ENCODE measurements at regions not wholly inside any gene's neighbourhood (a gene's known extent, or its start where the extent isn't known, plus 50 kb on each side); places are given as distances from the start of the nearest gene placed in this dataset.

- TF ChIP-seq TCF4 (CRISPR knock-in tag; IDR thresholded peaks at IDR 0.05; ENCODE audit: borderline replicate concordance) (no peak), ARNTL (CRISPR knock-in tag; IDR thresholded peaks at IDR 0.05; ENCODE audit: borderline replicate concordance, low read depth) (no peak), TOX (CRISPR knock-in tag; IDR thresholded peaks at IDR 0.05; ENCODE audit: borderline replicate concordance) (no peak), BACH2 (CRISPR knock-in tag; IDR thresholded peaks at IDR 0.05; ENCODE audit: borderline replicate concordance) (no peak), ZNF8 (CRISPR knock-in tag; IDR thresholded peaks at IDR 0.05) (no peak)
- TF ChIP-seq, protein P1, sequence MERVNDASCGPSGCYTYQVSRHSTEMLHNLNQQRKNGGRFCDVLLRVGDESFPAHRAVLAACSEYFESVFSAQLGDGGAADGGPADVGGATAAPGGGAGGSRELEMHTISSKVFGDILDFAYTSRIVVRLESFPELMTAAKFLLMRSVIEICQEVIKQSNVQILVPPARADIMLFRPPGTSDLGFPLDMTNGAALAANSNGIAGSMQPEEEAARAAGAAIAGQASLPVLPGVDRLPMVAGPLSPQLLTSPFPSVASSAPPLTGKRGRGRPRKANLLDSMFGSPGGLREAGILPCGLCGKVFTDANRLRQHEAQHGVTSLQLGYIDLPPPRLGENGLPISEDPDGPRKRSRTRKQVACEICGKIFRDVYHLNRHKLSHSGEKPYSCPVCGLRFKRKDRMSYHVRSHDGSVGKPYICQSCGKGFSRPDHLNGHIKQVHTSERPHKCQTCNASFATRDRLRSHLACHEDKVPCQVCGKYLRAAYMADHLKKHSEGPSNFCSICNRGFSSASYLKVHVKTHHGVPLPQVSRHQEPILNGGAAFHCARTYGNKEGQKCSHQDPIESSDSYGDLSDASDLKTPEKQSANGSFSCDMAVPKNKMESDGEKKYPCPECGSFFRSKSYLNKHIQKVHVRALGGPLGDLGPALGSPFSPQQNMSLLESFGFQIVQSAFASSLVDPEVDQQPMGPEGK (CRISPR knock-in tag; IDR thresholded peaks at IDR 0.05; ENCODE audit: borderline replicate concordance) = no peak
- TF ChIP-seq, protein P2, sequence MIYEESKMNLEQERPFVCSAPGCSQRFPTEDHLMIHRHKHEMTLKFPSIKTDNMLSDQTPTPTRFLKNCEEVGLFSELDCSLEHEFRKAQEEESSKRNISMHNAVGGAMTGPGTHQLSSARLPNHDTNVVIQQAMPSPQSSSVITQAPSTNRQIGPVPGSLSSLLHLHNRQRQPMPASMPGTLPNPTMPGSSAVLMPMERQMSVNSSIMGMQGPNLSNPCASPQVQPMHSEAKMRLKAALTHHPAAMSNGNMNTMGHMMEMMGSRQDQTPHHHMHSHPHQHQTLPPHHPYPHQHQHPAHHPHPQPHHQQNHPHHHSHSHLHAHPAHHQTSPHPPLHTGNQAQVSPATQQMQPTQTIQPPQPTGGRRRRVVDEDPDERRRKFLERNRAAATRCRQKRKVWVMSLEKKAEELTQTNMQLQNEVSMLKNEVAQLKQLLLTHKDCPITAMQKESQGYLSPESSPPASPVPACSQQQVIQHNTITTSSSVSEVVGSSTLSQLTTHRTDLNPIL (CRISPR knock-in tag; IDR thresholded peaks at IDR 0.05; ENCODE audit: low read depth) = no peak
Observed at GRCh38 chr6:14189074-14189473, 71.5 kb downstream of the CD83 start.
